Activated CD8-positive, alpha-beta memory T cell treated with anti-CD3 and anti-CD28 coated beads, Interleukin-2, amount 10 ng/mL, durations not matched to agents 7 days and 5 days (primary cell): ENCODE measurements at regions not wholly inside any gene's neighbourhood (a gene's known extent, or its start where the extent isn't known, plus 50 kb on each side); places are given as distances from the start of the nearest gene placed in this dataset.
A peak's percentile ranks its signal among the peaks of the same experiment; 100 is the strongest.

Experiments
- ATAC-seq: fragments of 150-1000 bp; cut with Tn5 transposase; one replicate; pipeline ENCODE4 v1.10.0; 2021; ENCODE audit warnings: moderate library complexity
- CTCF ChIA-PET: fragments of 350-600 bp; sonication (Branson Sonifier 250); formaldehyde crosslinking; loops from one replicate; lab custom pipeline; 2021; ENCODE audit warnings: antibody characterized with exemption; lab: Charles Lee
- DNase-seq: peaks from one replicate; pipeline ENCODE4 v3.0.0-alpha.2; 2020
- H3K27ac Mint-ChIP-seq: one replicate; pipeline ENCODE4 v1.8.0; 2021; ENCODE audit warnings: mild to moderate bottlenecking, mixed read lengths
- H3K27me3 Mint-ChIP-seq: one replicate; pipeline ENCODE4 v1.8.0; 2021; ENCODE audit warnings: mixed read lengths
- H3K36me3 Mint-ChIP-seq: one replicate; pipeline ENCODE4 v1.8.0; 2021; ENCODE audit warnings: mild to moderate bottlenecking, mixed read lengths
- H3K4me1 Mint-ChIP-seq: one replicate; pipeline ENCODE4 v1.8.0; 2021; ENCODE audit warnings: mixed read lengths
- H3K4me3 Mint-ChIP-seq: one replicate; pipeline ENCODE4 v1.8.0; 2021; ENCODE audit warnings: mild to moderate bottlenecking, moderate library complexity, mixed read lengths
- H3K9me3 Mint-ChIP-seq: one replicate; pipeline ENCODE4 v1.8.0; 2022; ENCODE audit warnings: low read depth, mixed read lengths

DNA sequence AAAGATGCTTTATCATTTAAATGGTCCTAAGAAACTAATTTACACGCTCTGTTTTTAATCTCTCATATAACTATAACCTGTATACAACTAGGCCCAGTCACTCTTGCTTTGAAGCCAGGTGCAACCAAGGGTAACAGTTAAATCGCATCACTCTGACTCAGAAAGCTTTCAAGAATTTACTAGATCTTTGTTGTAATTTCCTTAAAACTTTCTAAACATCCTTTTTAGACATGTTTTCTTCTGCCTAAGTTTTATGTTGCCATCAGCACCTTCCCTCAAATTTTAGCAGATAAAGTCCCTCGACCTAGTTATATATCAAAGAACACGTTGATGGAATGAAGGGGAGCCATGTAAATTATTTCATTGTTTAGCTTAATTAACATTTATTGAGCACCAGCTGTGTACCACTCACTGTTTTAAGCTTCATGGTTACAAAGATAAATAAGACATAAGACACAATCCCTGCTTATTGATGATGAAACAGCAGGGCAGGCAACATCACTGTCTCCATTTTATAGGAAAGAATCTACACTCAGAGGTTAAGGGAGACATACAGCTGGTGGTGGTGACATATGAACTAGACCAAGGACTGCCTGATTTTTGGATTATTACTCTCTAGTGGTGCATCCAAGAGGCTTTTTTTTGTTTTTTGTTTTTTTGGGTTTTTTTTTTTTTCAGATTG is 101.0 kb downstream of the CD200R1L start:
- H3K4me1 Mint-ChIP-seq, result peaks cover 25% of the 10 kb centered on the region
- DNase-seq (no peak), ATAC-seq (no peak)
- H3K4me3 Mint-ChIP-seq, result no peak overlapping the region
- H3K9me3 Mint-ChIP-seq, result peaks cover 2% of the 10 kb centered on the region
- CTCF ChIA-PET, result interaction anchor here (1.0 to 1.2 kb wide), 2 partner anchors 11 to 16 kb away, joined by 3 to 4 read pairs; no protein-coding TSS in a partner anchor
- peaks cover 1% of the 10 kb centered on the region for H3K36me3 Mint-ChIP-seq
- H3K27ac Mint-ChIP-seq, result no peak overlapping the region
- H3K27me3 Mint-ChIP-seq, result no peaks in the 10 kb centered on the region

DNA sequence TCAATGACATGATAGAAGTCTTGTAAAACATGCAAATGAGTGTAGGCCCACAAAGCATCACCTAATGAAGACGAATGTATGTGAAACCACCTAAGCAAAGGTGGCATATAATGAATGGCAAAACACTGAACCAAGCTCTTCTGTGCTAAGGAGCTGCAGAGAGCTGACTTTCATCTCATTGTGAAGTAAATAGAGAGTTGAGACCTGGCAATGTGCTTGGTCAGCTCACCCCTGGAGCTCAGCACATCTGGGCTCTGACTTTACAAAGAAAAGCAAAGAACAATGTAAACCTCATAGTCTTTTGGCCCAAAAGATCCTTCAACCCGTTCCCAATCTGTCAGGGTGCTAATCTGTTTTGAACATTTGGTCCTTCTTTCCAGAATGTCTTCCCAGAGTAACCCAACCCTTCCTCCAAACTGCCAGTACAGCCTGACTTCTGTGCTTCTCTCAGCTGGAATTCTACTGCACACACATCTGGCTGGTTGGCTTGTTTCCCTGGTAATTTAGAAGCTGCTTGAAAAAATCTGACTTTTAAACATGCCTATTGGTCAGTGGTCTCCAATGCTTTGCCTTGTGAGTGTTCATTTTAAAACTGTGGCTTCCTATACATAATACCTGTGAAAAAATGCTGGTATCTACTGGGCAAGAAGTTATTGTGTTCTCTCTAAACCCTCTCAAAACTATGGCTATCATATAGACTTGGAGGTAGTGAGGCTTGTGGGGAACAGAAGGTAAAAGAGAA is 101.7 kb downstream of the CD200R1L start:
- ATAC-seq (no peak), DNase-seq (no peak)
- Mint-ChIP-seq H3K4me1 (peaks cover 30% of the 10 kb centered on the region), H3K27ac (no peak overlapping the region), H3K9me3 (peaks cover 2% of the 10 kb centered on the region), H3K27me3 (no peaks in the 10 kb centered on the region), H3K4me3 (no peak overlapping the region), H3K36me3 (peaks cover 2% of the 10 kb centered on the region)
- CTCF ChIA-PET, result interaction anchor here (1.0 to 1.2 kb wide), 2 partner anchors 10 to 16 kb away, joined by 3 to 4 read pairs; no protein-coding TSS in a partner anchor

DNA sequence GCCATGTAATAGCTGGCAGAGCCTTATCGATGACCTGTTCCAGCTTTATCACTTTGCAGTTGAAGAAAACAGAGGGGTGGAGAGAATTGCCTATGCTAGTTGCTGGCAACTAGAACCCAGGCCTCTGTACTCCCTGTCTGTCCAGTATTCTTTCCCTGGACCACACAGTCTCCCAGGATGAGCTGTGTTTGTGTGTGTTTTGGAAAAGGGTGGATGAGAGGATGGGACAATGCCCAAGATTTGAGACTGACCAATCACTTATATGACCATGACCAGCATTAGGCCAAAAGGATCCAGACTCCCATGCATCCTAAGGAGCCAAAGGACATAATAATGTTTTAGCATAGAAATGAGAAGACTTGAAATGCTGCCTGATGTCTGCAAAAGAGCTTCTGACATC is 102.6 kb downstream of the CD200R1L start:
- Mint-ChIP-seq H3K27ac (peak overlapping the region; percentile 21), H3K4me3 (no peak overlapping the region)
- ATAC-seq, result no peak

DNA sequence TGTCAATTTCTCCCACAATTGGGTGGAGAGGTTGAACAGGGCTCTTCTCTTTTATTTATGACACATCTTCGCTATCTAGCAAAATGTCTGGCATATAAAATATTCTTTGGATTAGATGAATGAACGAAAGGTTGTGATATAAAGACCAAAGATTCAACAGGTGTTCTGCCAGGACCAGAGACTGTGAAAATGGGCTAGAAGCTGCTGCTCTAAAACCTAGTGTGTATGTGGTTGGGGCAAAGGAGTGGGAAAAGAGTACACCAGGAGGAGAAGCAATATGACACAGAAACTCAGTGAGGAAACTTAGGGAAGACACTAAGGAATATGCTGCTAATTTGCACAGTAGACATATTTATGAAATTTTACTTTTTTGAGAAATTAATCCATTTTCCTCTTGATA is 102.0 kb upstream of the CCDC80 start:
- no peak overlapping the region for H3K27ac Mint-ChIP-seq
- H3K27me3 Mint-ChIP-seq, result no peaks in the 10 kb centered on the region
- no peak overlapping the region for H3K4me3 Mint-ChIP-seq
- H3K4me1 Mint-ChIP-seq, result peaks cover 40% of the 10 kb centered on the region
- H3K9me3 Mint-ChIP-seq, result peaks cover 2% of the 10 kb centered on the region
- no peak for DNase-seq
- CTCF ChIA-PET, result interaction anchor here (1.4 kb wide), 1 partner anchor 8 kb away, joined by 5 read pairs; no protein-coding TSS in a partner anchor
- ATAC-seq, result no peak
- H3K36me3 Mint-ChIP-seq, result peaks cover 2% of the 10 kb centered on the region

More for the DNA sequence above, 102.6 kb downstream of the CD200R1L start:
- Mint-ChIP-seq H3K27me3 (no peaks in the 10 kb centered on the region), H3K4me1 (peaks cover 37% of the 10 kb centered on the region), H3K9me3 (peaks cover 2% of the 10 kb centered on the region), H3K36me3 (peaks cover 2% of the 10 kb centered on the region)
- CTCF ChIA-PET, result interaction anchor here (1.4 kb wide), 1 partner anchor 9 kb away, joined by 5 read pairs; no protein-coding TSS in a partner anchor
- no peak for DNase-seq

DNA sequence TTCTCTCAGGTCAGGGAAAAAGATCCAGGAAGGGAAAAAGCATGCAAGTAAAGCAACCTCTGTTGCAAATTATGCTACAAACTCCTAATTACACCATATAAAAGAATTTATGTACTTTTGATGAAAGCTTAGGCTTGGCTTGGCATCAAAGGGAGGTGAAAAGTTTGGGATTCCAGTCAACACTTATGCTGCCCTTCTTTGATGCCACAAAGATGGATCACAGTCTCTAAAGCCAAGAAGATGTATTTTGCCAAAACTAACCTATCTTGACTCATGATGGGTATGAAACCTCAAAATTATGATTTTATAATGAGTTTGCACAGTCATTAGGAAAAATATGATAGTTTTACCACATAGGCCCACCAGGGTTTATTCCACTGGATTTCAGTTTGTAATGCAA is 101.0 kb upstream of the CCDC80 start:
- H3K4me1 Mint-ChIP-seq, result peaks cover 38% of the 10 kb centered on the region
- CTCF ChIA-PET, result no interaction called here

DNA sequence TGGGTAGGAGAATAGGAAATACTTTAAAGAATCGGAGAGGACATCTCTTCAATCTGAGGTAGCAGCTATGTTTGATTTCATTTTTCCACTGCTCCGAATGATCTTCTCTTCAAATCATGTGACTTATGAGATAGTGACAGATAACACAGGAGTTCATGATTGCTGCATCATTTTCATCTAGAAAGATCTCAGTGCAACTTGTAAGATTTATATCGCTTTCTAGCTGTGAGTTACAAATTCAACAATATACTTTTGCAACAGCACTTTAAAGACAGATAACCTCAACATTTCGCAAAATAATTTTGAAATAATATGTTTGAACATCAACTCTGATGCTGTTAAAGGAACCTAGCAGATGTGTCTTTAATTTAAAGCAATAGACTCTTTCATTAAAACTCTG is 99.9 kb upstream of the CCDC80 start:
- CTCF ChIA-PET, result interaction anchor here (0.9 to 9.4 kb wide), 4 partner anchors 61 to 294 kb away, joined by 4 to 131 read pairs (median 5); no protein-coding TSS in a partner anchor
- no peaks in the 10 kb centered on the region for H3K27me3 Mint-ChIP-seq
- no peak overlapping the region for H3K4me3 Mint-ChIP-seq
- H3K9me3 Mint-ChIP-seq, result peaks cover 2% of the 10 kb centered on the region
- no peak overlapping the region for H3K27ac Mint-ChIP-seq
- ATAC-seq (no peak), DNase-seq (no peak)
- H3K36me3 Mint-ChIP-seq, result peaks cover 2% of the 10 kb centered on the region
- H3K4me1 Mint-ChIP-seq, result peaks cover 50% of the 10 kb centered on the region

More for the DNA sequence above, 101.0 kb upstream of the CCDC80 start:
- H3K27ac Mint-ChIP-seq, result no peak overlapping the region
- DNase-seq (no peak), ATAC-seq (no peak)
- H3K9me3 Mint-ChIP-seq, result peaks cover 2% of the 10 kb centered on the region
- peaks cover 2% of the 10 kb centered on the region for H3K36me3 Mint-ChIP-seq
- H3K4me3 Mint-ChIP-seq, result no peak overlapping the region
- no peaks in the 10 kb centered on the region for H3K27me3 Mint-ChIP-seq

DNA sequence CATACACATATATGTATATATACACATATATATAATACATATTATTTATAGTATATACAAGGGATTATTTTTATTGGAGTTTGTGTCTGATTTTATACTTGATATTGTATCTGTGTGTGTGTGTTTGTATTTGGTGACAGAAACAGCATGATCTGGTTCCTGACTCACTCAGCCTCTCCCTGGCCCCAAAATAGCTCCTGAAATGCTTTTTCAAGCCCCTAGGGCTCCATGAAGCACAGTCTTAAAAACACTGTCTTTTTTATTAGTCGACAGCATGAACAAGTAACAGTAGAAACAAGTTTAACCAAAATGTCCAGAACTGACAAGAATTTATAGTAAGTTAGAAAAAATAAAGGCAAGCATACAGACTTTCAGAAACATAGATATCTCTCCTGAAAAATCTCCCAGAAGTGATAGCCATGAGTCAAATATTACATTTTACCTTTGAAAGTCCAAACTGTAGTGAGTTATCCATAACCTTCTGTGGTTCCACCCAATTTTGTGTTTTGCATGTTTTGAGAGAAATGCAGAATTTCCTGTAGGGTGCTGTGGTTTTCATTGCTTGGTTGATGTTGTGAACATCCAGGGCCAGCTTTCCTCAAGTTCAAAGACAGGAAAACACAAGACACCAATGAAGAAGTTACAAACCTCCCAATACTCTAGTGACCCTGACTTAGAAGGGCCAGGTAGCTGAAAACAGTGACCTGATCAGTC is 98.5 kb upstream of the CCDC80 start:
- CTCF ChIA-PET, result interaction anchor here (1.5 to 9.4 kb wide), 3 partner anchors 94 to 296 kb away, joined by 4 to 131 read pairs (median 6); no protein-coding TSS in a partner anchor
- H3K36me3 Mint-ChIP-seq, result peaks cover 2% of the 10 kb centered on the region
- ATAC-seq, result no peak
- no peak overlapping the region for H3K4me3 Mint-ChIP-seq
- peaks cover 2% of the 10 kb centered on the region for H3K9me3 Mint-ChIP-seq
- H3K27ac Mint-ChIP-seq, result peak overlapping the region; percentile 11
- H3K4me1 Mint-ChIP-seq, result peaks cover 47% of the 10 kb centered on the region
- no peak for DNase-seq
- H3K27me3 Mint-ChIP-seq, result no peaks in the 10 kb centered on the region

DNA sequence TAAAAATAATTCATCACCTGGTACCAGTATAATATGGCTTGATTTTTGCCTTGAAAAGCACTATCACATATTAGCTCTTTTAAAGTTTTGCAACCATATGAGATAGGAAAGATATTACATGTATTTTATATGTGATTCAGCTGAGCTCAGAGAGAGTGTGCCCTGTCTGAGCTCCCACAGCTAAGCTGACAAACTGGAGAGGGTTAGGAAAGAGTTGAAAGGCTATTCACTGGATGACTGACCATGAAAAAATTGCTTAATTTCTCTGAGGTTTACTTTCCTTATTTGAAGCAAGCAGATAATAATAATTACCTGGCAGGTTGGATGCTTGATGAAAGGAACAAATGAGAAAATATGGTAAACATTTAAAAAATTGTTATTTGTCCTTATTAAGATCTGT is 97.4 kb upstream of the CCDC80 start:
- DNase-seq, result no peak
- Mint-ChIP-seq H3K9me3 (peaks cover 2% of the 10 kb centered on the region), H3K36me3 (peaks cover 2% of the 10 kb centered on the region), H3K27ac (no peak overlapping the region), H3K27me3 (no peaks in the 10 kb centered on the region), H3K4me3 (no peak overlapping the region), H3K4me1 (peaks cover 47% of the 10 kb centered on the region)
- no peak for ATAC-seq
- CTCF ChIA-PET, result interaction anchor here (1.2 to 9.4 kb wide), 4 partner anchors 93 to 241 kb away, joined by 3 to 131 read pairs (median 11); partner anchors contain the start of gene CD200R1

DNA sequence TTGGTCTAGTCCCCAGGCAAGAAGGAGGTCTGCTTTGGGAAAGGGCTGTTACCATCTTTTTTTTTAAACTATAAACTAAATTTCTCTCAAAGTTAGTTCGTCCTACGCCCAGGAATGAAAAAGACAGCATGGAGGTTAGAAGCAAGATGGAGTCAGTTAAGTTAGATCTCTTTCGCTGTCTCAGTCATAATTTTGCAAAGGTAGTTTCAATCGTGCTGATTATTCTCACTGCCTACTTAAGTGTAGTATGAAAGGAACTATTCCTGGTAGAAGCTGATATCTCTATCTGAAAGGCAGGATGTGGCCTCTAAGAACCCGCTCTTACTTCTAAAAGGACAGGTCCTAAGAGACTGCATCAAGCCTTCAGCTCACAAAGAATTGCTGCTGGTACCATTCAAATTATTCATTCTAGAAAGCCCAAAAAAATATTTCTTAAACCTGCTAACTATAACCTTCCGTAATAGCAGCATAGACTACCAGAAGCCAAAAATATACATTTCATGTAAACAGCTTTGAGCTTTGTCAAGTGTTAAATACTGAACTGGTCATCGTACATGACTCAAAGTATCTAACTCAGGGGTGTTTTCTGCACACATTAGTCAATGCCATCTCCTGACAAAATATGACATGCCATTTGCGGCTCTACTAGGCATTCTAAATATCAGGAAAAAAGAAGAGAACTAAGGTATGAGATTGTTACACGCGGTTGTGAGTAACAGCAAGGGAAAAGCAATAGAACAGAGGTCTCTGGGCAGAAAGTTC is 96.0 kb upstream of the CCDC80 start:
- Mint-ChIP-seq H3K4me3 (no peak overlapping the region), H3K4me1 (peaks cover 47% of the 10 kb centered on the region), H3K36me3 (peaks cover 2% of the 10 kb centered on the region), H3K9me3 (peaks cover 2% of the 10 kb centered on the region), H3K27me3 (no peaks in the 10 kb centered on the region), H3K27ac (peak overlapping the region; percentile 70)
- no peak for DNase-seq
- CTCF ChIA-PET, result interaction anchor here (0.6 to 9.4 kb wide), 15 partner anchors 10 to 769 kb away, joined by 3 to 131 read pairs (median 4); partner anchors contain the start of gene CD200R1
- peak; percentile 70 for ATAC-seq

DNA sequence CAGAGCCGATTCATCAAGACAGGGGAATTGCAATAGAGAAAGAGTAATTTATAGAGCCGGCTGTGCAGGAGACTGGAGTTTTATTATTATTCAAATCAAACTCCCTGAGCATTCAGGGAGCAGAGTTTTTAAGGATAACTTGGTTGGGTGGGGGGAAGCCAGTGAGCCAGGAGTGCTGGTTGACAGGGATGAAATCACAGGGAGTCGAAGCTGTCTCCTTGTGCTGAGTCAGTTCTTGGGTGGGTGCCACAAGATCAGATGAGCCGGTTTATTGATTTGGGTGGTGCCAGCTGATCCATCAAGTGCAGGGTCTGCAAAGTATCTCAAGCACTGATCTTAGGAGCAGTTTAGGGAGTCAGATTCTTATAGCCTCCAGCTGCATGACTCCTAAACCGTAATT is 95.4 kb upstream of the CCDC80 start:
- H3K27ac Mint-ChIP-seq, result peak overlapping the region; percentile 70
- H3K36me3 Mint-ChIP-seq, result peaks cover 2% of the 10 kb centered on the region
- no peak for ATAC-seq
- no peak overlapping the region for H3K4me3 Mint-ChIP-seq
- H3K9me3 Mint-ChIP-seq, result no peaks in the 10 kb centered on the region
- CTCF ChIA-PET, result interaction anchor here (0.7 to 9.4 kb wide), 14 partner anchors 11 to 299 kb away, joined by 3 to 131 read pairs (median 4); partner anchors contain the start of genes CD200R1 and GTPBP8
- no peaks in the 10 kb centered on the region for H3K27me3 Mint-ChIP-seq
- DNase-seq, result no peak
- peaks cover 47% of the 10 kb centered on the region for H3K4me1 Mint-ChIP-seq

DNA sequence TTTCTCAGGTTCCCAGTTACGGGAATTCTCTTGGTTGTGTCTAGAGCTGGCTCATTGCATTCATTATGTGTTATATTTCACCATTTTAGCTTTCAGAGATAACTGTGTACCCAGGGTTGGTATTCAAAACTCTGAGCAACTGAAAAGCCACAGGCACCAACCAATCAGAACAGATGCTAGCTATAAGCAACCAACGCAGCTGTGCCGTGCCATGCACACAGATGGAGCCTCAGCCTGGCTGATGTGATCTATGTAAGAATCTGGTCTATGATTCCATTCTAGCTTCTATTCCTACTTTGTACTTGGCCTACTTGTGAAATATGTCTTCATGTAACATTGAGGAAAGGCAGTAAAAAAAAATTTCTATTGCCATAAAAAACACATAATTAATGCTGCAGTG is 95.0 kb upstream of the CCDC80 start:
- Mint-ChIP-seq H3K27ac (peak overlapping the region; percentile 70), H3K4me3 (no peak overlapping the region), H3K27me3 (no peaks in the 10 kb centered on the region), H3K4me1 (peaks cover 47% of the 10 kb centered on the region), H3K9me3 (no peaks in the 10 kb centered on the region), H3K36me3 (peaks cover 2% of the 10 kb centered on the region)
- DNase-seq (no peak), ATAC-seq (no peak)
- CTCF ChIA-PET, result interaction anchor here (1.1 to 9.4 kb wide), 14 partner anchors 12 to 255 kb away, joined by 3 to 131 read pairs (median 12); partner anchors contain the start of genes CD200R1 and GTPBP8

DNA sequence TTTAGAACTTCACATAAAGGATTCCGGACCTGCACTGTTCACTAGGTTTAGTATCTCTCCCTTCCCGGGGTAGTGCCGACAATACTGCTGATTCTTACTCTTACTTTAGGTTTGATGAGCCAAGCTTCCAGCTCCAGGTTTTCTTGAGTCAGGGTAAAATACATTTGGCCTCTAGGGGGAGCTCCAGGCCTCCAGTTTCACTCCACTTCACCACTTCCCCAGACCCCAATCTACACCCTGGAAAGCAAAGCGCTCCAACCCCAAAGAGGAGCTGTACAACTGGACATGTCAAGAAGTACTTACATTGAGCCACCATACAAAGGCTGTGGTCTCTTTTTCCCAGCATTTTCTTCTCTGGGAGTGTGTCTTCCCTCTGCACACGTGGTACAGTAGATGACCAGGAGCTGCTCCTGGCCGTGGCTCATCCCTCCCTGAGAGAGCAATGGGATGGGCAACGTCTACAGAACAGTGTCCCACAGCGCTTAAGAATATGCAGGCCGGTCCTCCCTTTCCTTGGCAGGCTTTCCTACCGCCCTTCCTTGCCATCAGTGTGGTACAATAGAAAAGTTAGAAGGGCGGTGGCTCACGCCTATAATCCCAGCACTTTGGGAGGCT is 93.9 kb upstream of the CCDC80 start:
- no peak overlapping the region for H3K4me3 Mint-ChIP-seq
- DNase-seq, result peak; percentile 79
- H3K27me3 Mint-ChIP-seq, result no peaks in the 10 kb centered on the region
- H3K27ac Mint-ChIP-seq, result peak overlapping the region; percentile 2
- peaks cover 38% of the 10 kb centered on the region for H3K4me1 Mint-ChIP-seq
- H3K9me3 Mint-ChIP-seq, result no peaks in the 10 kb centered on the region
- peak; percentile 64 for ATAC-seq
- no peaks in the 10 kb centered on the region for H3K36me3 Mint-ChIP-seq
- CTCF ChIA-PET, result interaction anchor here (0.6 to 9.4 kb wide), 64 partner anchors 8 to 554 kb away, joined by 3 to 131 read pairs (median 4); partner anchors contain the start of genes CD200R1 and GTPBP8
